Trophoblast cell (in vitro differentiated cells and primary cell): ENCODE measurements at regions not wholly inside any gene's neighbourhood (a gene's known extent, or its start where the extent isn't known, plus 50 kb on each side); places are given as distances from the start of the nearest gene placed in this dataset.

ENCODE experiments used
- DNase-seq, 2 donors: peaks; one replicate each; pipeline ENCODE4 v3.0.0-alpha.2; 2016
- H2AFZ ChIP-seq: 2 replicates; pipeline ENCODE4 v1.6.1; 2013; ENCODE audit warnings: low read length, moderate library complexity, mild to moderate bottlenecking; ENCODE audit not compliant: insufficient read depth, poor library complexity
- H2AK5ac ChIP-seq: 2 replicates; pipeline ENCODE4 v1.6.1; 2013; ENCODE audit warnings: mild to moderate bottlenecking, low read length
- H2BK120ac ChIP-seq: 2 replicates; pipeline ENCODE4 v1.6.1; 2013; ENCODE audit warnings: low read length, mild to moderate bottlenecking, moderate library complexity; ENCODE audit not compliant: insufficient read depth, poor library complexity
- H2BK12ac ChIP-seq: 2 replicates; pipeline ENCODE4 v1.6.1; 2013; ENCODE audit warnings: mild to moderate bottlenecking, low read length, moderate library complexity
- H2BK5ac ChIP-seq: 2 replicates; pipeline ENCODE4 v1.6.1; 2013; ENCODE audit warnings: low read length, low read depth, moderate library complexity, mild to moderate bottlenecking; ENCODE audit not compliant: poor library complexity
- H3K14ac ChIP-seq: 2 replicates; pipeline ENCODE4 v1.6.1; 2013; ENCODE audit warnings: mild to moderate bottlenecking, low read length
- H3K18ac ChIP-seq: 2 replicates; pipeline ENCODE4 v1.6.1; 2013; ENCODE audit warnings: mild to moderate bottlenecking, low read length
- H3K23ac ChIP-seq: 2 replicates; pipeline ENCODE4 v1.6.1; 2013; ENCODE audit warnings: low read length
- H3K27ac ChIP-seq: 2 replicates; pipeline ENCODE4 v1.5.1; 2013; ENCODE audit warnings: low read depth, mild to moderate bottlenecking, inconsistent platforms, low read length, moderate library complexity
- H3K27me3 ChIP-seq: 2 replicates; pipeline ENCODE4 v1.6.1; 2013; ENCODE audit warnings: inconsistent platforms, mild to moderate bottlenecking, low read length, moderate library complexity; ENCODE audit not compliant: insufficient read depth
- H3K36me3 ChIP-seq, 2 experiments: 1 replicate in 1 of 2; 2 replicates in 1 of 2; pipeline ENCODE4 v1.6.1; 2013; ENCODE audit warnings: low read length in 2 of 2, mild to moderate bottlenecking in 2 of 2, moderate library complexity in 1 of 2; ENCODE audit not compliant: insufficient read depth in 2 of 2, control insufficient read depth in 1 of 2
- H3K4ac ChIP-seq: 2 replicates; pipeline ENCODE4 v1.6.1; 2013; ENCODE audit warnings: low read depth, mild to moderate bottlenecking, low read length, moderate library complexity
- H3K4me1 ChIP-seq, 2 experiments: 1 replicate in 1 of 2; 2 replicates in 1 of 2; pipeline ENCODE4 v1.6.1; 2013; ENCODE audit warnings: low read length in 2 of 2, mild to moderate bottlenecking in 2 of 2, moderate library complexity in 1 of 2; ENCODE audit not compliant: insufficient read depth in 2 of 2, control insufficient read depth in 1 of 2
- H3K4me2 ChIP-seq: 2 replicates; pipeline ENCODE4 v1.6.1; 2013; ENCODE audit warnings: inconsistent platforms, mild to moderate bottlenecking, low read length, moderate library complexity
- H3K4me3 ChIP-seq: 2 replicates; pipeline ENCODE4 v1.5.1; 2013; ENCODE audit warnings: mild to moderate bottlenecking, low read depth, low read length, inconsistent platforms
- H3K79me1 ChIP-seq: one replicate; pipeline ENCODE4 v1.6.1; 2013; ENCODE audit warnings: low read length
- H3K79me2 ChIP-seq: 2 replicates; pipeline ENCODE4 v1.6.1; 2013; ENCODE audit warnings: low read length, mild to moderate bottlenecking; ENCODE audit not compliant: control insufficient read depth, insufficient read depth, poor library complexity
- H3K9ac ChIP-seq: 2 replicates; pipeline ENCODE4 v1.6.1; 2013; ENCODE audit warnings: mild to moderate bottlenecking, low read length
- H3K9me3 ChIP-seq: 2 replicates; pipeline ENCODE4 v1.6.1; 2013; ENCODE audit warnings: low read depth, mild to moderate bottlenecking, control low read depth, inconsistent platforms, low read length; ENCODE audit not compliant: insufficient read depth
- H4K12ac ChIP-seq: 2 replicates; pipeline ENCODE4 v1.6.1; 2013; ENCODE audit warnings: low read depth, mild to moderate bottlenecking, low read length, moderate library complexity
- H4K8ac ChIP-seq: 2 replicates; pipeline ENCODE4 v1.6.1; 2013; ENCODE audit warnings: low read depth, mild to moderate bottlenecking, low read length, moderate library complexity
- H4K91ac ChIP-seq: one replicate; pipeline ENCODE4 v1.6.1; 2013; ENCODE audit warnings: low read depth, mild to moderate bottlenecking, low read length, moderate library complexity
- WGBS: extraction: QIAGEN DNeasy Blood & Tissue Kit; methylation state at CpG from one replicate; pipeline ENCODE4 v1.1.7; 2013; ENCODE audit warnings: missing lambda C conversion rate; ENCODE audit not compliant: insufficient read length, insufficient coverage; ENCODE audit errors: extremely low coverage; 5-methylcytosine and 5-hydroxymethylcytosine counted together

GRCh38 chrX:23228950-23229448 is 105.7 kb upstream of the PTCHD1 start:
- Histone ChIP-seq H3K9me3 (no peaks in the 10 kb centered on the region), H2BK120ac (no peak overlapping the region), H3K14ac (no peak overlapping the region), H3K27me3 (no peaks in the 10 kb centered on the region), H3K4ac (no peak overlapping the region), H4K8ac (no peak overlapping the region), H2AFZ (no peak overlapping the region), H3K27ac (no peak overlapping the region), H3K4me1 (no peaks in the 10 kb centered on the region), H4K12ac (no peak overlapping the region), H3K23ac (no peak overlapping the region), H4K91ac (no peak overlapping the region), H3K4me2 (no peak overlapping the region), H3K9ac (no peak overlapping the region), H2BK12ac (no peak overlapping the region), H3K4me3 (no peak overlapping the region), H3K79me2 (no peaks in the 10 kb centered on the region), H3K36me3 (no peaks in the 10 kb centered on the region), H2BK5ac (no peak overlapping the region), H2AK5ac (no peak overlapping the region), H3K18ac (no peak overlapping the region), H3K79me1 (no peaks in the 10 kb centered on the region)
- WGBS: no CpG with 5 or more reads among the region's 5 CpGs
- no peak for DNase-seq

- WGBS: no CpG with 5 or more reads among the region's 5 CpGs
- no peak overlapping the region for H3K4ac ChIP-seq
Observed at GRCh38 chrX:23235051-23235450, 99.6 kb upstream of the PTCHD1 start.

GRCh38 chrX:23246001-23246400 is 88.6 kb upstream of the PTCHD1 start:
- no peak overlapping the region for H3K27ac ChIP-seq
- no peak overlapping the region for H3K18ac ChIP-seq
- H3K27me3 ChIP-seq: no peaks in the 10 kb centered on the region
- no peak overlapping the region for H3K4me2 ChIP-seq
- WGBS: no CpG with 5 or more reads among the region's 2 CpGs
- H3K79me2 ChIP-seq: no peaks in the 10 kb centered on the region
- H3K14ac ChIP-seq: no peak overlapping the region
- H4K91ac ChIP-seq: no peak overlapping the region
- H3K79me1 ChIP-seq: no peaks in the 10 kb centered on the region
- H2AK5ac ChIP-seq: no peak overlapping the region
- H4K8ac ChIP-seq: no peak overlapping the region
- H2BK5ac ChIP-seq: no peak overlapping the region
- H4K12ac ChIP-seq: no peak overlapping the region
- no peak overlapping the region for H3K4ac ChIP-seq
- no peaks in the 10 kb centered on the region for H3K9me3 ChIP-seq
- H3K23ac ChIP-seq: no peak overlapping the region
- H3K4me3 ChIP-seq: no peak overlapping the region
- H3K36me3 ChIP-seq: no peaks in the 10 kb centered on the region
- H2AFZ ChIP-seq: no peak overlapping the region
- H3K9ac ChIP-seq: no peak overlapping the region
- H2BK120ac ChIP-seq: no peak overlapping the region
- no peak for DNase-seq
- H3K4me1 ChIP-seq: no peaks in the 10 kb centered on the region
- H2BK12ac ChIP-seq: no peak overlapping the region

More at GRCh38 chrX:23235051-23235450, 99.6 kb upstream of the PTCHD1 start:
- H3K79me2 ChIP-seq: no peaks in the 10 kb centered on the region
- H3K27me3 ChIP-seq: no peaks in the 10 kb centered on the region
- H2BK5ac ChIP-seq: no peak overlapping the region
- H2AK5ac ChIP-seq: no peak overlapping the region
- H3K36me3 ChIP-seq: no peaks in the 10 kb centered on the region
- no peak overlapping the region for H3K23ac ChIP-seq
- no peak overlapping the region for H3K27ac ChIP-seq
- no peak overlapping the region for H4K8ac ChIP-seq
- no peak overlapping the region for H2BK12ac ChIP-seq
- no peaks in the 10 kb centered on the region for H3K79me1 ChIP-seq
- H3K4me2 ChIP-seq: no peak overlapping the region
- no peak overlapping the region for H4K12ac ChIP-seq
- no peak overlapping the region for H3K9ac ChIP-seq
- no peak overlapping the region for H2BK120ac ChIP-seq
- no peak overlapping the region for H3K18ac ChIP-seq
- no peak overlapping the region for H2AFZ ChIP-seq
- DNase-seq: no peak
- no peak overlapping the region for H4K91ac ChIP-seq
- H3K4me1 ChIP-seq: no peaks in the 10 kb centered on the region
- no peak overlapping the region for H3K4me3 ChIP-seq
- no peak overlapping the region for H3K14ac ChIP-seq
- no peaks in the 10 kb centered on the region for H3K9me3 ChIP-seq

GRCh38 chrX:23248187-23248586 is 86.5 kb upstream of the PTCHD1 start:
- no peak for DNase-seq
- Histone ChIP-seq H4K8ac (no peak overlapping the region), H3K18ac (no peak overlapping the region), H3K14ac (no peak overlapping the region), H3K36me3 (no peaks in the 10 kb centered on the region), H3K27ac (no peak overlapping the region), H3K4ac (no peak overlapping the region), H3K79me1 (no peaks in the 10 kb centered on the region), H3K79me2 (no peaks in the 10 kb centered on the region), H4K91ac (no peak overlapping the region), H2AFZ (no peak overlapping the region), H3K4me3 (no peak overlapping the region), H3K4me1 (no peaks in the 10 kb centered on the region), H2AK5ac (no peak overlapping the region), H3K23ac (no peak overlapping the region), H3K9me3 (no peaks in the 10 kb centered on the region), H4K12ac (no peak overlapping the region), H2BK5ac (no peak overlapping the region), H3K9ac (no peak overlapping the region), H2BK120ac (no peak overlapping the region), H3K27me3 (no peaks in the 10 kb centered on the region), H2BK12ac (no peak overlapping the region), H3K4me2 (no peak overlapping the region)
- WGBS: no CpG with 5 or more reads among the region's 7 CpGs
